WTC11 (cell line): ENCODE measurements at regions not wholly inside any gene's neighbourhood (a gene's known extent, or its start where the extent isn't known, plus 50 kb on each side); places are given as distances from the start of the nearest gene placed in this dataset.

ENCODE experiments used
- ATAC-seq: fragments of 200-7000 bp; cut with Tn5 transposase; 2 replicates; pipeline ENCODE4 v1.10.0; 2021; ENCODE audit warnings: mild to moderate bottlenecking, moderate library complexity
- CTCF ChIA-PET: fragments of 300-600 bp; sonication (Branson Sonifier 250); formaldehyde crosslinking; loops from one replicate; lab custom pipeline; 2021; ENCODE audit warnings: antibody characterized with exemption; lab: Charles Lee
- POLR2A ChIA-PET: fragments of 350-600 bp; sonication (Branson Sonifier 250); formaldehyde crosslinking; loops from one replicate; lab custom pipeline; 2021; ENCODE audit warnings: antibody characterized with exemption; lab: Charles Lee
- DNase-seq: peaks from one replicate; pipeline ENCODE4 v3.0.0; 2021; ENCODE audit warnings: low spot score
- H3K27ac Mint-ChIP-seq: 2 replicates; pipeline ENCODE4 v1.8.0; 2021; ENCODE audit warnings: mixed read lengths
- H3K27me3 Mint-ChIP-seq: 2 replicates; pipeline ENCODE4 v1.8.0; 2021; ENCODE audit warnings: low read depth, mild to moderate bottlenecking, moderate library complexity, mixed read lengths
- H3K36me3 Mint-ChIP-seq: 2 replicates; pipeline ENCODE4 v1.8.0; 2021; ENCODE audit warnings: mixed read lengths
- H3K4me1 Mint-ChIP-seq: 2 replicates; pipeline ENCODE4 v1.8.0; 2022; ENCODE audit warnings: mixed read lengths
- H3K4me3 Mint-ChIP-seq: 2 replicates; pipeline ENCODE4 v1.8.0; 2021; ENCODE audit warnings: mild to moderate bottlenecking, moderate library complexity, mixed read lengths
- H3K9me3 Mint-ChIP-seq: 2 replicates; pipeline ENCODE4 v1.8.0; 2021; ENCODE audit warnings: mixed read lengths
- AFF4 ChIP-seq: sonication (generic); formaldehyde crosslinking; IDR thresholded peaks from 2 replicates; pipeline ENCODE4 v1.8.1; 2023; ENCODE audit warnings: mild to moderate bottlenecking, missing genetic modification reagents, borderline replicate concordance
- ATF3 ChIP-seq: sonication (generic); formaldehyde crosslinking; conservative IDR thresholded peaks from 2 replicates; pipeline ENCODE4 v1.8.1; 2022; ENCODE audit warnings: mild to moderate bottlenecking, missing genetic modification reagents
- CREB1 ChIP-seq: sonication (generic); formaldehyde crosslinking; IDR thresholded peaks from 2 replicates; pipeline ENCODE4 v1.8.0; 2023; ENCODE audit warnings: mild to moderate bottlenecking, missing genetic modification reagents
- FOXJ3 ChIP-seq: sonication (generic); formaldehyde crosslinking; IDR thresholded peaks from 2 replicates; pipeline ENCODE4 v1.9.0; 2021; ENCODE audit warnings: missing genetic modification reagents, mild to moderate bottlenecking, borderline replicate concordance
- FOXP1 ChIP-seq: sonication (generic); formaldehyde crosslinking; IDR thresholded peaks from 2 replicates; pipeline ENCODE4 v1.8.0; 2022; ENCODE audit warnings: missing genetic modification reagents, mild to moderate bottlenecking, moderate library complexity, borderline replicate concordance
- GABPB1 ChIP-seq: sonication (generic); formaldehyde crosslinking; IDR thresholded peaks from 2 replicates; pipeline ENCODE4 v1.8.1; 2023; ENCODE audit warnings: mild to moderate bottlenecking, missing genetic modification reagents
- GRHL2 ChIP-seq: fragments of 250-450 bp; sonication (Bioruptor Pico); IDR thresholded peaks from 2 replicates; pipeline ENCODE4 v1.8.0; 2022; ENCODE audit warnings: mild to moderate bottlenecking, moderate library complexity; ENCODE audit not compliant: insufficient replicate concordance, severe bottlenecking
- HMGA2 ChIP-seq: fragments of 250-450 bp; sonication (Bioruptor Pico); IDR thresholded peaks from 2 replicates; pipeline ENCODE4 v1.4.0; 2021; ENCODE audit warnings: mild to moderate bottlenecking, moderate library complexity
- JUN ChIP-seq: sonication (generic); formaldehyde crosslinking; IDR thresholded peaks from 2 replicates; pipeline ENCODE4 v1.8.0; 2023; ENCODE audit warnings: mild to moderate bottlenecking, missing genetic modification reagents
- NR1H2 ChIP-seq: sonication (generic); formaldehyde crosslinking; IDR thresholded peaks from 2 replicates; pipeline ENCODE4 v1.9.0; 2021; ENCODE audit warnings: mild to moderate bottlenecking, moderate library complexity, missing genetic modification reagents
- OVOL2 ChIP-seq: fragments of 250-450 bp; sonication (Bioruptor Pico); IDR thresholded peaks from 2 replicates; pipeline ENCODE4 v1.9.0; 2021; ENCODE audit warnings: mild to moderate bottlenecking, borderline replicate concordance
- PRRX2 ChIP-seq: fragments of 250-450 bp; sonication (Bioruptor Pico); IDR thresholded peaks from 2 replicates; pipeline ENCODE4 v1.8.0; 2021; ENCODE audit warnings: mild to moderate bottlenecking
- TCF7 ChIP-seq: sonication (generic); formaldehyde crosslinking; IDR thresholded peaks from 2 replicates; pipeline ENCODE4 v1.8.0; 2022; ENCODE audit warnings: mild to moderate bottlenecking, low read depth, missing genetic modification reagents, moderate library complexity
- ZNF263 ChIP-seq: sonication (generic); formaldehyde crosslinking; IDR thresholded peaks from 2 replicates; pipeline ENCODE4 v1.8.1; 2022; ENCODE audit warnings: low read depth, mild to moderate bottlenecking, moderate library complexity, missing genetic modification reagents
- ZNF423 ChIP-seq: fragments of 250-450 bp; sonication (Bioruptor Pico); IDR thresholded peaks from 2 replicates; pipeline ENCODE4 v2.1.2; 2022; ENCODE audit warnings: mild to moderate bottlenecking, moderate library complexity
- ZNF532 ChIP-seq: fragments of 250-450 bp; sonication (Bioruptor Pico); IDR thresholded peaks from 2 replicates; pipeline ENCODE4 v1.9.0; 2021; ENCODE audit warnings: mild to moderate bottlenecking, borderline replicate concordance
- ZNF671 ChIP-seq: fragments of 250-450 bp; sonication (Bioruptor Pico); IDR thresholded peaks from 2 replicates; pipeline ENCODE4 v1.8.0; 2021; ENCODE audit warnings: mild to moderate bottlenecking
- ZSCAN18 ChIP-seq: fragments of 250-450 bp; sonication (Bioruptor Pico); IDR thresholded peaks from 2 replicates; pipeline ENCODE4 v2.1.2; 2022; ENCODE audit warnings: mild to moderate bottlenecking, moderate library complexity

GRCh38 chrX:42902513-42902912 is 124.5 kb upstream of the PPP1R2C start (continued):
- no peak for TF ChIP-seq ZNF532 (CRISPR knock-in tag)

- DNase-seq (no peak), ATAC-seq (no peak)
- TF ChIP-seq ZNF423 (CRISPR knock-in tag), result no peak
- no peak for TF ChIP-seq ZNF532 (CRISPR knock-in tag)
- no peak for TF ChIP-seq GRHL2 (CRISPR knock-in tag)
- no peak for TF ChIP-seq NR1H2
- no peak for TF ChIP-seq OVOL2
- no peak for TF ChIP-seq AFF4
- TF ChIP-seq, all 79 proteins: peak for 0
- ChIA-PET CTCF (no interaction called here), POLR2A (no interaction called here)
- H3K27me3 Mint-ChIP-seq, result no peaks in the 10 kb centered on the region
- H3K4me3 Mint-ChIP-seq, result no peak overlapping the region
- peaks cover 26% of the 10 kb centered on the region for H3K36me3 Mint-ChIP-seq
- no peaks in the 10 kb centered on the region for H3K4me1 Mint-ChIP-seq
- H3K27ac Mint-ChIP-seq, result no peak overlapping the region
- H3K9me3 Mint-ChIP-seq, result peaks cover 29% of the 10 kb centered on the region
Observed at GRCh38 chrX:42920752-42921151, 142.8 kb upstream of the PPP1R2C start.

- Mint-ChIP-seq H3K4me3 (no peak overlapping the region), H3K9me3 (peaks cover 11% of the 10 kb centered on the region; the same call in 1 of the 2 replicates), H3K4me1 (no peaks in the 10 kb centered on the region), H3K27ac (no peak overlapping the region), H3K27me3 (no peaks in the 10 kb centered on the region; the same call in 1 of the 2 replicates), H3K36me3 (0 out of 2 replicates have a peak, but pooled peaks cover 3% of the 10 kb centered on the region)
- ChIA-PET CTCF (no interaction called here), POLR2A (no interaction called here)
- ATAC-seq (no peak), DNase-seq (no peak)
- TF ChIP-seq TCF7 (CRISPR knock-in tag), result no peak
- TF ChIP-seq PRRX2 (CRISPR knock-in tag), result no peak
- TF ChIP-seq ZNF671, result no peak
- TF ChIP-seq JUN (CRISPR knock-in tag), result no peak
- no peak for TF ChIP-seq CREB1 (CRISPR knock-in tag)
- no peak for TF ChIP-seq ZSCAN18 (CRISPR knock-in tag)
- no peak for TF ChIP-seq FOXP1 (CRISPR knock-in tag)
- no peak for TF ChIP-seq GABPB1 (CRISPR knock-in tag)
- TF ChIP-seq HMGA2 (CRISPR knock-in tag), result no peak
- no peak for TF ChIP-seq ATF3 (CRISPR knock-in tag)
- no peak for TF ChIP-seq ZNF263 (CRISPR knock-in tag)
- no peak for TF ChIP-seq FOXJ3 (CRISPR knock-in tag)
Observed at GRCh38 chrX:42930071-42930470, 152.1 kb upstream of the PPP1R2C start.
